BJ (cell line): ENCODE measurements at regions not wholly inside any gene's neighbourhood (a gene's known extent, or its start where the extent isn't known, plus 50 kb on each side); places are given as distances from the start of the nearest gene placed in this dataset.

Experiments
- CTCF ChIA-PET: fragments of 350-600 bp; formaldehyde crosslinking; extraction: SDS; loops from one replicate; lab custom pipeline; 2021; ENCODE audit warnings: antibody characterized with exemption, inconsistent platforms; lab: Yijun Ruan, JAX
- POLR2A ChIA-PET: fragments of 300-600 bp; sonication (Branson Sonifier 250); formaldehyde crosslinking; extraction: SDS; loops from one replicate; lab custom pipeline; 2021; ENCODE audit warnings: antibody characterized with exemption; lab: Charles Lee
- DNase-seq: peaks from one replicate; pipeline ENCODE4 v3.0.0-alpha.2; 2011; ENCODE audit warnings: low read depth
- H3K27me3 ChIP-seq: 2 replicates; pipeline ENCODE4 v1.6.0; 2011; ENCODE audit warnings: low read length; ENCODE audit not compliant: control insufficient read depth, insufficient read depth
- H3K36me3 ChIP-seq: 2 replicates; pipeline ENCODE4 v1.5.1; 2011; ENCODE audit warnings: low read length; ENCODE audit not compliant: control insufficient read depth, insufficient read depth
- H3K4me3 ChIP-seq: 2 replicates; pipeline ENCODE4 v1.5.1; 2011; ENCODE audit warnings: low read depth, mild to moderate bottlenecking, control low read depth, low read length
- CTCF ChIP-seq: IDR thresholded peaks from 2 replicates; pipeline ENCODE4 v1.5.1; 2011; ENCODE audit warnings: low read depth, mild to moderate bottlenecking, control low read depth, inconsistent platforms, low read length, moderate library complexity; ENCODE audit not compliant: insufficient read depth

- Histone ChIP-seq H3K36me3 (no peaks in the 10 kb centered on the region), H3K4me3 (no peak overlapping the region), H3K27me3 (no peaks in the 10 kb centered on the region)
- CTCF ChIA-PET = no interaction called here
- POLR2A ChIA-PET = no interaction called here
- TF ChIP-seq CTCF = no peak
- DNase-seq = no peak
Measured at GRCh38 chr4:65265526-65265925, 404.8 kb downstream of the EPHA5 start.

- no peak overlapping the region for H3K4me3 ChIP-seq
- ChIA-PET POLR2A (no interaction called here), CTCF (no interaction called here)
- H3K36me3 ChIP-seq = no peaks in the 10 kb centered on the region
- DNase-seq = no peak
- no peaks in the 10 kb centered on the region for H3K27me3 ChIP-seq
- no peak for TF ChIP-seq CTCF
Measured at GRCh38 chr4:65259296-65259695, 411.0 kb downstream of the EPHA5 start.

GRCh38 chr4:65250916-65251315 is 419.4 kb downstream of the EPHA5 start:
- CTCF ChIA-PET = no interaction called here
- H3K27me3 ChIP-seq = no peaks in the 10 kb centered on the region
- H3K36me3 ChIP-seq = no peaks in the 10 kb centered on the region
- no peak for DNase-seq
- POLR2A ChIA-PET = no interaction called here
- no peak for TF ChIP-seq CTCF
- H3K4me3 ChIP-seq = no peak overlapping the region

- POLR2A ChIA-PET = no interaction called here
- CTCF ChIA-PET = no interaction called here
- no peak for DNase-seq
- no peak for TF ChIP-seq CTCF
- Histone ChIP-seq H3K4me3 (no peak overlapping the region), H3K36me3 (no peaks in the 10 kb centered on the region), H3K27me3 (no peaks in the 10 kb centered on the region)
Measured at GRCh38 chr4:65249111-65249510, 421.2 kb downstream of the EPHA5 start.

- no peak for DNase-seq
- TF ChIP-seq CTCF = no peak
- ChIA-PET CTCF (no interaction called here), POLR2A (no interaction called here)
- Histone ChIP-seq H3K36me3 (no peaks in the 10 kb centered on the region), H3K4me3 (no peak overlapping the region), H3K27me3 (no peaks in the 10 kb centered on the region)
Measured at GRCh38 chr4:65242156-65242846, 428.0 kb downstream of the EPHA5 start.
